Adrenal gland (tissue), 5 donors: ENCODE measurements at regions not wholly inside any gene's neighbourhood (a gene's known extent, or its start where the extent isn't known, plus 50 kb on each side); places are given as distances from the start of the nearest gene placed in this dataset.
"Not testable (repeated sequence)": the region's sequence is repeated elsewhere in the genome, so short reads cannot be mapped to it uniquely, and the experiment has no call there.

Source experiments
- POLR2A ChIP-seq, 2 donors: fragments of 450-650 bp; IDR thresholded peaks; one replicate each; pipeline ENCODE4 v1.6.1; 2017; ENCODE audit warnings: antibody characterized with exemption in 2 of 2, mild to moderate bottlenecking in 2 of 2, moderate library complexity in 1 of 2
- TF ChIP-seq, protein P1 (sequence below), 6 experiments: fragments of 450-650 bp in 4 of 6; fragments of 200-600 bp in 2 of 6; sonication (generic) in 1 of 6; IDR thresholded peaks; 1 replicate in 5 of 6; 2 replicates in 1 of 6; pipeline versions ENCODE4 v1.5.1 to v1.8.0; 2016 to 2021; ENCODE audit warnings: antibody characterized with exemption in 6 of 6, mild to moderate bottlenecking in 2 of 6, moderate library complexity in 1 of 6
- donor health status: DM: no; HTN: no; CAD: no.

DNA sequence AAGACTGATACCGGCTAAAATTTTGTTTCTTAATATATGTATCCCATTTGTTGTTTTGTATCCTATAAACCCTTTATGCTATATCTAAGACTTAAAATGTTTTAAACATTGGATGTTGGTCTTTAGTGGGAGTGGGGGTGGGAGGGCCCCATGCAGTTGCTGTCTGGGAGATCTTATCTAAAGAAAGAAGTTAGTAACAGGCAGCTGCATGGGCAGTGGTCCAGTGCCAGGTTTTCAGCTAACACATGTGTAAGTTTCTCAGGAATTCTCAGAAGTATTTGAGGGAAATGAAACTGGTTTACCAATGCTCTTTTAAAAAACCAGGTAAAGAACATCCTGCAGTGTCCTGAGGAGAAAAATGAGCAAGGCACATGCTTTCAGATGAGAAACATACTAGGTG is 738.3 kb upstream of the AMELY start:
- TF ChIP-seq, protein P1, sequence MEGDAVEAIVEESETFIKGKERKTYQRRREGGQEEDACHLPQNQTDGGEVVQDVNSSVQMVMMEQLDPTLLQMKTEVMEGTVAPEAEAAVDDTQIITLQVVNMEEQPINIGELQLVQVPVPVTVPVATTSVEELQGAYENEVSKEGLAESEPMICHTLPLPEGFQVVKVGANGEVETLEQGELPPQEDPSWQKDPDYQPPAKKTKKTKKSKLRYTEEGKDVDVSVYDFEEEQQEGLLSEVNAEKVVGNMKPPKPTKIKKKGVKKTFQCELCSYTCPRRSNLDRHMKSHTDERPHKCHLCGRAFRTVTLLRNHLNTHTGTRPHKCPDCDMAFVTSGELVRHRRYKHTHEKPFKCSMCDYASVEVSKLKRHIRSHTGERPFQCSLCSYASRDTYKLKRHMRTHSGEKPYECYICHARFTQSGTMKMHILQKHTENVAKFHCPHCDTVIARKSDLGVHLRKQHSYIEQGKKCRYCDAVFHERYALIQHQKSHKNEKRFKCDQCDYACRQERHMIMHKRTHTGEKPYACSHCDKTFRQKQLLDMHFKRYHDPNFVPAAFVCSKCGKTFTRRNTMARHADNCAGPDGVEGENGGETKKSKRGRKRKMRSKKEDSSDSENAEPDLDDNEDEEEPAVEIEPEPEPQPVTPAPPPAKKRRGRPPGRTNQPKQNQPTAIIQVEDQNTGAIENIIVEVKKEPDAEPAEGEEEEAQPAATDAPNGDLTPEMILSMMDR (IDR thresholded peaks at IDR 0.05) = not testable (repeated sequence)
- not testable (repeated sequence) for TF ChIP-seq POLR2A (IDR thresholded peaks at IDR 0.05)
